Tibial nerve (tissue), 4 donors: ENCODE measurements at regions not wholly inside any gene's neighbourhood (a gene's known extent, or its start where the extent isn't known, plus 50 kb on each side); places are given as distances from the start of the nearest gene placed in this dataset.

Experiments
- CTCF ChIP-seq, 5 experiments: fragments of 200-600 bp in 3 of 5; fragments of 450-650 bp in 2 of 5; sonication (generic) in 3 of 5; IDR thresholded peaks; one replicate each; pipeline ENCODE4 v1.5.1; 2016 to 2019; ENCODE audit warnings: antibody characterized with exemption in 5 of 5, mild to moderate bottlenecking in 3 of 5, moderate library complexity in 2 of 5
- EP300 ChIP-seq, 2 donors: sonication (generic); formaldehyde crosslinking; IDR thresholded peaks; one replicate each; pipeline ENCODE4 v1.6.1; 2017; ENCODE audit warnings: antibody characterized with exemption in 2 of 2, mild to moderate bottlenecking in 1 of 2
- POLR2A ChIP-seq, 2 donors: fragments of 450-650 bp; IDR thresholded peaks; one replicate each; pipeline ENCODE4 v1.6.1; 2017; ENCODE audit warnings: antibody characterized with exemption in 2 of 2, mild to moderate bottlenecking in 2 of 2, moderate library complexity in 2 of 2

DNA sequence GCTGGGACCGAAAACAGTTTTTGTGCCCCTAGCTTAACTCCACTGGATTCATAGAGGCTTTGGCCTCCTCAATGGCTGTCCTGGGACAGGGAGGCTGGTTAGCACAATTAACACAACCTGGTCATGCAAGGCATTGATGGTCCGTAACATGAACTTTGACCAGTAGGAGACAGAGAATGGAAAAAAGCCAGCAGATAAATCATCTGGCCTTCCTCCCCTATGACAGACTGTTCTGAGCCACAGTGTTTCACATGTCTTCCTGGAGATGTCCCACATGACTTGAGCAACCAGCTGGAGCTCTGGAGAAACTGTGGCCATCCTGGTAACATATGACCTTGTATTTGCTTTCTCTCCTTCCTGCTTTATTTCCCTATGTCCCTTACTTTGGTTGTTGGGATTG, 244.2 kb downstream of the UQCRFS1 start:
- TF ChIP-seq CTCF (IDR thresholded peaks at IDR 0.05) (no peak), POLR2A (IDR thresholded peaks at IDR 0.05) (no peak), EP300 (IDR thresholded peaks at IDR 0.05) (no peak)
